GM21737 (cell line): ENCODE measurements at regions not wholly inside any gene's neighbourhood (a gene's known extent, or its start where the extent isn't known, plus 50 kb on each side); places are given as distances from the start of the nearest gene placed in this dataset.

Experiments
- ATAC-seq: cut with Tn5 transposase; IDR thresholded peaks from one replicate; pipeline ENCODE4 v1.9.1; 2021; ENCODE audit warnings: mild to moderate bottlenecking, moderate library complexity; ENCODE audit not compliant: unreplicated experiment

GRCh38 chr10:78310481-78311080 lies 276.9 kb downstream of the RPS24 start:
- no peak for ATAC-seq

DNA sequence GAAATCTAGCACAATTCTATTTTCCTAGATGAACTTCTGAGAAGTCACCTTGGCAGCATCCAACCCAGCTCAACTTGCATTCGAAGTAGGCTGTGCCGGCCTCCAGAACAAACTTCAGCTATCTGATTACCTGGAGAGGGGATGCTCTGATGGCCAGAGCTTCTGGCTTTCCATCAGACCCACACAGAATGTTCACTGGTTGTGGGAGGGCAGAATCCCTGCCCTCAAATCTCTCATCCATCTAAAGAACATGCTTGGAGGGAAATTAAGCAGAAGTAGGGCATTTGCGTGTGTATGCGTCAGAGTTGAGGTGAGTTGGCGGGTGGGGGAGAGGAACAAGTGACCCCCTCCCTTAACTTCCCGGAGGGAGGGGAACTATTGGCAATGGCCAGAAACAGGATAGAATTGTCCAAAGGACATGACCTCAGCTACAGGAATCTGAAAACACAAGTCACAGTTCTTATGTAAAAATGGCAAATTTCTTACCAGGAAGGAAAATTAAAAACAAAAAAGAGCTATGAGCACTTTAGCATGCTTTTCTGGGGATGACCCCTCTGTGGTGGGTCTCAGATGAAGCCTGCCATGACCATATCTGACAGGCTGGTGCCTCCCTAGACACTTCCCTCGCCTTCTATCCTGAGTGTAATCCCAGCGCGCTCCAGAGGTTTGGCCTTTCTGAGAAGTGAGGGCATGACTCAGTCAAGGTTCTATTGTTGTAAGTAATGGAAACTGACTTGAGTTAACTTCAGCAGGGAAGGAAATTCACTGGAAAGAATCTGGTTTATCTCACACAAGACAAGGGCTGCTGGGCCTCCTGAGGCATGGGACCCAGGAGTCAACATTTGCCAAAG lies 278.8 kb downstream of the RPS24 start:
- ATAC-seq: no peak

DNA sequence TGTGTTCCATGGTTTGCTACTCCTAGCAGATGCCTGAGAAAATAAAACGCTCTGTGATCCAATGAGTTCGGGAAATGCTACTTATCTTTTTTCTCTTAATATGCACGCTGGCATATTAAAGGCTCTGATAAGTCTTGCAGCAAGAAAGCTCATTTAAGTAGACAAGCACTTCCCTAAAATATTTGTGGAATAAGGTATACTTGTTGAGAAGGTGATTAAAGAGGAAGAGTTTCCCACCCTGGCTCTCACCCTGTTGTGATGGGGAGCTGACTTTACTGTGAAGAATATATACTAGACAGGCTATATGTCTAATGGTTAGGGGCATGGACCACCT lies 279.4 kb downstream of the RPS24 start:
- no peak for ATAC-seq

DNA sequence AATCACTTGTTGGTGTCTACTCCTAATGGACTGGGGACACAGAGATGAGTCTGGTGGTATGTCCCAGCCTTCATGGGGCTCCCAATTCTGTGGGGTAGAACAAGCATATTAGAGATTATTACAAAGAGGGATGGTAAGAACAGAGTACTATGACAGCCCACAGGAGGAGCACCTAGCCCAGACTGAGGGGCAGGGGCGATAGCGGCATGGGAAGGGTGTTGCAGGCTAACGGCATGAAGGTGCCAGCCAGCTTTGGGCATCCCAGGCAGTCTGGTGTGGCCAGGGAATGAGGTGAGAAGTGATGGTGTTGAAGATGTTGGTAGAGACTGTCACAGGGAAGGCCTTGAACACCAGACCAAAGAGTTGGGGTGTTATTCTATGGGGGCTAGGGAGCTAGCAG lies 280.0 kb downstream of the RPS24 start:
- ATAC-seq: no peak

GRCh38 chr10:78314651-78315050 lies 281.0 kb downstream of the RPS24 start:
- ATAC-seq: no peak

DNA sequence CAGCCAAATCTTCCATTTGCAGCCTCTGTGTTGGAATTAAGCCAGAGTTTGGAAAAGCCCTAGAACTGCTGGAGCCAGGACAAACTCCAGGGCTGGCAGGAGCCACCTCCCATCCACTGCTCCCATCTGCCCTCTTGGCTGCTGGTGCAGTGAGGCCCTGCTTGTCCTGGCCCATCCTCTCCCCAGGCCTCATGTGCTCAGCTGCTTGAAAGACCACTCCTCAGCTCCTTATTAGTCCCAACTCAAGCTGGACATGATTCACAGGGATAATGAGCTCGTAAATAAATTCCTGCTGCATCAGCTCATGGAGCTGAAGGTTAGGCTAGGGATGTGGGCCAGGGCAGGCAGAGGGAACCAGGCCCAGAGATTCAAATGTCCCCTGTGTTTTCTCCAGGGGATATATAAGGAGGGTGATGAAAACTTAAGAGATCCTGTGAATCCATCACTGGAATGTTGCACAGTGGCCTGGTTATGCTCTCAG lies 282.8 kb downstream of the RPS24 start:
- no peak for ATAC-seq

DNA sequence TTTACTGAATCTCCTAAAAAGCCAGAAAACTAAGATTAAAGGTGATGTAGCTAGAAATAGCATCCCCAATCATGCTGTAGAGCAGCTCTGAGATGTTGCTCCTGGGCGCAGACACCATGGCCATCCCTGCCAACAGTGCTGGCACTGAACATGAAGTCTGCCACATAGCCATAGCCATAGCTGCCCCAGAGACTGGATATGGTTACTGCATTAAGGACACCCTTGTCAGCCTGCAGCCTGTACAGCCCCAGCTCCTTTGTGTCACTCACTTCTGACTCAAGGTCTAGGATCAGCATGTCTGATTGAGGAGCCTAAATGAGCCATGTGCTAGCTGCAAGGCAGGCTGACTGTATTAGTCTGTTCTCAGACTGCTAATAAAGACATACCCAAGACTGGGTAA lies 284.6 kb downstream of the RPS24 start:
- no peak for ATAC-seq

DNA sequence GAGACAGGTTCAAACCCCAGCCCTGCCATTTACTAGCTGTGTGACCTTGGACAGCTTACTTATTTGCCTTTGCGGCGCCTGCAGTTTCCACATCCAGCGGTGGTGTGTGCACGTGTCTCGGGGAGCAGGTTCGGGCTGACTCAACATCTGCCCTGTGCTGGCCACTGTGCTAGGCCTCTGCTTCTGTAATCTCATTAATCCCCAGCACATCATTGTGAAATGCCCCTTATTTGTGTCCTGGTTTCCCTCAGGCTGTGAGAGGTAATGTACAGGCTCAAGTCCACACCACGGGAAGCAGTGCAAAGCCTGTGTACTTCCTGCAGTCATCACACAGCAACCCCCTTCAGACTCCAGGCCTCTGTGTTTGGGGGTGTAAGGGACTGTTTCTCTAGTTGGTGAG lies 285.7 kb downstream of the RPS24 start:
- no peak for ATAC-seq

DNA sequence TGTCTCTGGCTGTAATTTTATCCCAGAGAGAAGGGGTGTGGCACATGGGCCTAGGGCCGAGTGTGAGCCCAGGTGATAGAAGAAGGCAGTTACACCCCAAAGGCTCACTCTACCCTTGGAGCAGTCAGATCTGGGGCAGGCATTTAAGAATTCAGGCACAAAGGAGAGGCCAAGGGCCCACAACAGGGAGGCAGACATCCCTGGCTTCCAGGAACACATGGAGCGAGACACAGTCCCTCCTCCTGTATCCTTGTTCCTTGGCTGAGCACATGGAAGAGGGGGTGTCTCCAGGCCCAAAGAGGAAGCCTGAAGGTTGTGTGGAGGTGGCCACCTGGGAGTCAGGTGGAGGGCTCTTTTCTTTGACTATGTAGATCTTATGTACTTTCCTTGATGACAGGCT lies 286.2 kb downstream of the RPS24 start:
- ATAC-seq: no peak

DNA sequence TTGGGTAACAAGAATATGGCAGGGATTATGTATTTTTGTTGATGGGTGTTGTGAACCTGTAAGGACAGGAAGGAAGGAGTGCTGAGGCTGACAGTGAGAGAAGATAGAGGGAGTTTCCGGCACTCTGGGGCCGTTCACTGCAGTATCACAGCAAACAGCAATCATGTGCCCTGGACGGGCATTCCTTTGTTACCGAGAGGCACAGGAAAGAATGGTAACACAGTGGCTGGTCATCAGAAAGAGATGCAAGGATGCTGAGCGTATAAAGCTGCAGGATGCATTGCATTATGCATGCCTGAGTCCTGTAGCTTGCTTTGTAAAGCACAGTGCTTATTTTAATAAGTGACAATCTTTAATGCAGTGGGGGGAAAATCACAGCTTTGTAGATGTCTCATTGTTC lies 286.8 kb downstream of the RPS24 start:
- no peak for ATAC-seq

- ATAC-seq: no peak
Observed at GRCh38 chr10:78321000-78321399, 287.3 kb downstream of the RPS24 start.

GRCh38 chr10:78321500-78321899 lies 287.8 kb downstream of the RPS24 start:
- ATAC-seq: no peak

- ATAC-seq: no peak
Observed at GRCh38 chr10:78326372-78326771, 292.7 kb downstream of the RPS24 start.

GRCh38 chr10:78327778-78328591 lies 294.3 kb downstream of the RPS24 start:
- no peak for ATAC-seq

- no peak for ATAC-seq
Observed at GRCh38 chr10:78328592-78329404, 295.1 kb downstream of the RPS24 start.

GRCh38 chr10:78330884-78331283 lies 297.2 kb downstream of the RPS24 start:
- ATAC-seq: no peak

GRCh38 chr10:78331391-78331922 lies 297.8 kb downstream of the RPS24 start:
- no peak for ATAC-seq

DNA sequence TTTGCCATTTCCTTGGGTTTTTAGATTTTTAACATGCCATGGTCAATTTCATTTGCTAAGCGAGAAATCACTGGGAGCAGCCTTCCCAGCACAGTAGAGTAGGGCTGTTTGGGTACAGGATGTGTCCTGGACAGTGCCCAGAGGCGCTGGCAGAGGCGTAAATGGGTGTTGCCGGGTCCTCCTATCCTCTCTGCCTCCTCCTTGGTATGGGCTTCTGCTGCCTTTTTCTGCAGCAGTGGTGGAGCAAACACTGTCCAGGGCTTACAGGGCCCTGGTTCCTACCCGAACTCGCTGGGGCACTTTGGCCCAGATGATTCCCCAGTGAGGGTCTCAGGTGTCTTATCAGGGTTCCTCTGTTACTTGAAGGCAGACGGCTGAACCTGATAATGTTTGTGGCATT lies 298.3 kb downstream of the RPS24 start:
- ATAC-seq: no peak

DNA sequence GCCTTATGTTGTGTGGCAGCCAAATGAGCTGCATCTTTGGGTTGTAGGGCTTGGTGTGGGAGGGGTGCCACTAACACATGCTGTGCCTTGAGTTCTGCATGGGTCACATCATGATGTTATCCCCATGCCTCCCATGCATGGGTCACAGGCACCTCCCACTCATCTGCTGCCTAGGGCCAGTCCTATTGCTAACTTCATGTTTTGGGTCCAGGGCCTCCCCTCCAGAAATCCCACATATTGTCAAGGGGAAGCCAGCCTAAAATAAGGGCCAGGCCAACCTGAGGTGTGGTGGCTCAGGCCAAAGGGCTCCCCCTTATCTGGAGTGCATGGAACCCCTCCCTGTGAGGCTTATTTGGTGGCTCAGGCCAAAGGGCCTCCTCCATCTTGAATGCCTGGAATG lies 299.0 kb downstream of the RPS24 start:
- no peak for ATAC-seq

- ATAC-seq: no peak
Observed at GRCh38 chr10:78333362-78334143, 299.9 kb downstream of the RPS24 start.
